ENCODE measurements at regions not wholly inside any gene's neighbourhood (a gene's known extent, or its start where the extent isn't known, plus 50 kb on each side); places are given as distances from the start of the nearest gene placed in this dataset.

GRCh38 chr16:64542152-64542551 is 579.7 kb downstream of the CDH11 start:
- no peak for DNase-seq (ENCODE audit: low spot score)
- Histone ChIP-seq H3K27ac (no peak overlapping the region), H3K9me3 (no peaks in the 10 kb centered on the region), H3K4me3 (no peak overlapping the region), H3K27me3 (replicated peaks; ENCODE audit: insufficient read depth) (no peaks in the 10 kb centered on the region), H3K36me3 (no peaks in the 10 kb centered on the region), H3K4me1 (replicated peaks) (no peaks in the 10 kb centered on the region)
- intact Hi-C loops (cut with DNase I) = no loop called here
- 95% methylated on average over 2 of the region's 2 CpGs for WGBS
- TF ChIP-seq POLR2AphosphoS5 (IDR thresholded peaks at IDR 0.05) = no peak
- no peak for TF ChIP-seq CTCF (IDR thresholded peaks at IDR 0.05)
- no peak for TF ChIP-seq POLR2A (IDR thresholded peaks at IDR 0.05)

GRCh38 chr16:64541621-64542020 is 580.2 kb downstream of the CDH11 start:
- Histone ChIP-seq H3K36me3 (no peaks in the 10 kb centered on the region), H3K27me3 (replicated peaks; ENCODE audit: insufficient read depth) (no peaks in the 10 kb centered on the region), H3K27ac (no peak overlapping the region), H3K4me1 (replicated peaks) (no peaks in the 10 kb centered on the region), H3K4me3 (no peak overlapping the region), H3K9me3 (no peaks in the 10 kb centered on the region)
- 61% methylated on average over 2 of the region's 2 CpGs for WGBS
- intact Hi-C loops (cut with DNase I) = no loop called here
- TF ChIP-seq POLR2A (IDR thresholded peaks at IDR 0.05) = no peak
- no peak for TF ChIP-seq POLR2AphosphoS5 (IDR thresholded peaks at IDR 0.05)
- TF ChIP-seq CTCF (IDR thresholded peaks at IDR 0.05) = no peak
- DNase-seq (ENCODE audit: low spot score) = no peak

GRCh38 chr16:64540434-64540833 is 581.4 kb downstream of the CDH11 start:
- H3K27me3 ChIP-seq (replicated peaks; ENCODE audit: insufficient read depth) = no peaks in the 10 kb centered on the region
- H3K4me3 ChIP-seq = no peak overlapping the region
- DNase-seq (ENCODE audit: low spot score) = no peak
- H3K27ac ChIP-seq = no peak overlapping the region
- 76% methylated on average over 3 of the region's 3 CpGs for WGBS
- H3K9me3 ChIP-seq = no peaks in the 10 kb centered on the region
- H3K36me3 ChIP-seq = no peaks in the 10 kb centered on the region
- no peaks in the 10 kb centered on the region for H3K4me1 ChIP-seq (replicated peaks)
- intact Hi-C loops (cut with DNase I) = no loop called here
- no peak for TF ChIP-seq CTCF (IDR thresholded peaks at IDR 0.05)
- TF ChIP-seq POLR2A (IDR thresholded peaks at IDR 0.05) = no peak
- no peak for TF ChIP-seq POLR2AphosphoS5 (IDR thresholded peaks at IDR 0.05)

- Histone ChIP-seq H3K4me1 (replicated peaks) (no peaks in the 10 kb centered on the region), H3K4me3 (no peak overlapping the region), H3K36me3 (no peaks in the 10 kb centered on the region), H3K27me3 (replicated peaks; ENCODE audit: insufficient read depth) (no peaks in the 10 kb centered on the region), H3K27ac (no peak overlapping the region), H3K9me3 (no peaks in the 10 kb centered on the region)
- WGBS = 86% methylated on average over 4 of the region's 4 CpGs
- intact Hi-C loops (cut with DNase I) = no loop called here
- DNase-seq (ENCODE audit: low spot score) = no peak
- no peak for TF ChIP-seq POLR2AphosphoS5 (IDR thresholded peaks at IDR 0.05)
Observed at GRCh38 chr16:64539811-64540371, 582.0 kb downstream of the CDH11 start.

DNA sequence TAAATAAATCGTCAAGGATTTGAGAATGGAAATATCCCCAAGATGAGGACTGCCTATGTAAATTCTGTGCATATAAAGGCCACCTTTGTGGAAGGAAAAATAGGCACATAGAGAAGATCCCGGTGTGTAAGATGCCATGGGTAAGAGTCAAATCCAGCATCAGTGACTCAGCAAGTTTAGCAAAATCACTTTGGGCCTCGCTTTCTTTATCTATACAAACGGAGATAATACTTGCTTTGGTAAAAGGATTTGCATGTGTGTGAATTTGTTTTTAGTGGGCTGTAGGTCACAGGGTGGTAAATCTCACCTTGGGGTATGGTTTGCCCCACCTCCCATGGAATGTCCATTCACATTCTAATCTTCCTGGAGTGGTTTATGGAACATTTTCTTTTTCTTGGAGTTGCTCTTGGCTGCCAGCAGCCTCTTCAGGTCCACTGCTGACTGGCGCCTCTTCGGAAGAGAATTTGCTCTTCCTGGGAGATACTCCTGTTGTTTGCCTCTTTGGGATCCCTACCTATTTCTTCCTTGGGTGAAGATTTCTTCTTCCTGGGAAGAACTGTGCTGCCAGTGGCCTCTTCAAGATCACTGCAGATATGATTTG is 587.6 kb downstream of the CDH11 start:
- TF ChIP-seq CTCF (IDR thresholded peaks at IDR 0.05) = no peak
- 95% methylated on average over 6 of the region's 6 CpGs for WGBS
- intact Hi-C loops (cut with DNase I) = no loop called here

More for the DNA sequence above, 587.6 kb downstream of the CDH11 start:
- Histone ChIP-seq H3K4me1 (replicated peaks) (no peaks in the 10 kb centered on the region), H3K27me3 (replicated peaks; ENCODE audit: insufficient read depth) (no peaks in the 10 kb centered on the region), H3K27ac (no peak overlapping the region), H3K9me3 (no peaks in the 10 kb centered on the region), H3K36me3 (no peaks in the 10 kb centered on the region), H3K4me3 (no peak overlapping the region)
- no peak for DNase-seq (ENCODE audit: low spot score)

Measured in prostate gland (tissue), 2 donors.